ENCODE measurements at regions not wholly inside any gene's neighbourhood (a gene's known extent, or its start where the extent isn't known, plus 50 kb on each side); places are given as distances from the start of the nearest gene placed in this dataset.

DNA sequence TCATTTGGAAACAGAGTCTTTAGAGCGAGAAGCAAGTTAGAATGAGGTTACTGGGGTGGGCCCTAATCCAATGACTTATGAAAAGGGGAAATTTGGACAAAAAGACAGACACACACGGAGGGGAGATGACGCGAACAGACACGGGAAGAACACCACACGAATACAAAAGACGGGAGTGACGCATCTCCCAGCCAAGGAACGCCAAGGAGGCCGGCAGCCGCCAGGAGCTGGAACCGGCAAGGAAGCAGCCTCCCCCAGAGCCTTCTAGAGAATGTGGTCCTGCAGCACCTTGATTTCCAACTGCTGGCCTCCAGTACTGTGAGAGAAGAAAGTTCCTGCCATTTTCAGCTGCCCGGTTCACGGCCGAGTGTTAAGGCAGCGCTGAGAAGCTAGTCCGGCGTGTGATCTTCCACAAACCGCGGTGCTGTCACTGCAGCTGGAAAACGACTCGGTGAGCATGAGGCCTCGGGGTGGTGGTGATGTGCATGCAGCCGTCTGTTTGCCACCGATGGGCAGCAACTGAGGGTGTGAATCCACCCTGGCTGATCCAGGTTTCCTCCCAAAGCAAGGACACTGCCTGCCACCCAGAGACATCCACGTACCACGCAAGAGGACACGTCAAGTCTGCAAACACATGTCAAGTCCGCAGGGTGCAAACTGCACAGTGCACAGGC is 124.5 kb downstream of the NCOR2 start:
- TF ChIP-seq ZFX (IDR thresholded peaks at IDR 0.05): no peak
- TF ChIP-seq, protein P1, sequence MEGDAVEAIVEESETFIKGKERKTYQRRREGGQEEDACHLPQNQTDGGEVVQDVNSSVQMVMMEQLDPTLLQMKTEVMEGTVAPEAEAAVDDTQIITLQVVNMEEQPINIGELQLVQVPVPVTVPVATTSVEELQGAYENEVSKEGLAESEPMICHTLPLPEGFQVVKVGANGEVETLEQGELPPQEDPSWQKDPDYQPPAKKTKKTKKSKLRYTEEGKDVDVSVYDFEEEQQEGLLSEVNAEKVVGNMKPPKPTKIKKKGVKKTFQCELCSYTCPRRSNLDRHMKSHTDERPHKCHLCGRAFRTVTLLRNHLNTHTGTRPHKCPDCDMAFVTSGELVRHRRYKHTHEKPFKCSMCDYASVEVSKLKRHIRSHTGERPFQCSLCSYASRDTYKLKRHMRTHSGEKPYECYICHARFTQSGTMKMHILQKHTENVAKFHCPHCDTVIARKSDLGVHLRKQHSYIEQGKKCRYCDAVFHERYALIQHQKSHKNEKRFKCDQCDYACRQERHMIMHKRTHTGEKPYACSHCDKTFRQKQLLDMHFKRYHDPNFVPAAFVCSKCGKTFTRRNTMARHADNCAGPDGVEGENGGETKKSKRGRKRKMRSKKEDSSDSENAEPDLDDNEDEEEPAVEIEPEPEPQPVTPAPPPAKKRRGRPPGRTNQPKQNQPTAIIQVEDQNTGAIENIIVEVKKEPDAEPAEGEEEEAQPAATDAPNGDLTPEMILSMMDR (conservative IDR thresholded peaks at IDR 0.05): no peak
- no peak overlapping the region for H3K27ac ChIP-seq

DNA sequence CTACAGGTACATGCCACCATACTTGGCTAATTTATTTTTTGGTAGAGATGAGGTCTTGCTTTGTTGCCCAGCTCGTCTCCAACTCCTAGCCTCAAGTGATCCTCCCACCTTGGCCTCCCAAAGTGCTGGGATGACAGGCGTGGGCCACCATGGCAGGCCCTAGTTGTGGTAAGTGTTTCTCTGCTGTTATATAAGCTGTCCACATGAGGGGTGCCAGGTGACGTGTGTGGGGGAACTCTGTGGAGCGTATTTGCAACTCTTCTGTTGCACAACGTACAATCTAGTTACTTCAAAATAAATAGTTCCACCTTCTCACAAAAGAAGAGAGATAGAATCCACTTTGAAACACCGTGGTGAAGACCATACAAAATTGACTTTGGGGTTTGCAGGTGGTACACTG is 125.1 kb downstream of the NCOR2 start:
- TF ChIP-seq ZFX (IDR thresholded peaks at IDR 0.05): no peak
- TF ChIP-seq, protein P1 (conservative IDR thresholded peaks at IDR 0.05): no peak
- no peak overlapping the region for H3K27ac ChIP-seq

DNA sequence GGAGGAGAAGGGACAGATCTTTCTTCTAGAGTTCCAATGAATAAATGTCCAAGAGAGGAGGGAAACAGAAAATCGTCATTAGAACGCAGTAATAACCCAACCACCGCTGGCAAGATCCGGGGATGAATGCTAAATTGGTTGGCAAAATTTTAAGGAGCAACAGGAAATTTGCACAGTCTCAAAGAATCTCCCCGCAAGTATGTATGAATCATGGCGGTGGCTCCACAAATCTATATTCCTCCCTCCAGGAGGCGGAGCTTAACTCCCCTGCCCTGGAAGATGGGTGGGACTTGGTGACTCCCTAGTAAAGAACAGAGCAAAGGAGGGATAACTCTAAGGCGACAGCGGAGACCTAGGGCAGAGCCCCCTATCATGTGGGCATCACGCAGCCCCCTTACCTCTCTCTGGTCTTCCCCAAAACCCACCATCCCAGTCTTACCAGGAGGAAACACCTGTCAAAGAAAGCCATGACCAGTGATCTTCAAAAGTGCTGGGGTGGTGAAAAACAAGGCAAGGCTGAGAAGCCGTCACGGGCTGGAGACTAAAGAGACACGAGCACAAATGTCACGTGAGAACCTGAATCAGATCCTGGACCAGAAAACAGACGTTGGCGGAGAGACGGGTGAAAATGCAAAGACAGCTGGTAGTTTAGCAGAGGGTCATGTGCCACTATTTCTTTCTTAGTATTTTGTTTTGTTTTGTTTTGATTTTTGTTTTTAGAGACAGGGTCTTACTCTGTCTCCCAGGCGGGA is 125.8 kb downstream of the NCOR2 start:
- H3K27ac ChIP-seq: no peak overlapping the region

DNA sequence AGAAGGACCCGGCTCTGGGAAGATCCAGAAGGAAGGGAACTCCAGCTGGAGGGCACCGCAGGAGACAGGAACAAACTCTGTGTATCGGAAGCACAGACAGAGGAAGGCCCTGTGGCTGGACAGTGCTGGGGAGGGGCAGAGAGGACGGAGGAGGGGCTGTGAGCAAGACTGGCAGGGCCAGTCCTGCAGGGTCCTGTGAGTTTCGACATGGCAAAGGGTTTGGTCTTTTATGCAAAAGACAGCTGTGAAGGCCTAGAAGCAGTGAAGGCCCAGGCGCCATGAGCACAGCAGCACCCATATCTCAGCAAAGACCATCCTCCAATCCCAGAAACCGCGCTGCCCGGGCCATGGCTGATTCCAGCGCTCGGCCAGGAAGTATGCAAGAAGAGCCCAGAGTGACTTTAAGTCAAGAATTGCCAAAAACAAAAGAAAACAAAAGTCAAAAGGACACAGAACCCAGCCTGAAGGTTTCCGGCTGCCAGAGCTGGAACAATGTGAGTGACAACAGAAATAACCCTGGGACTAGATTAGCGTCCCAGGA is 126.5 kb downstream of the NCOR2 start:
- no peak overlapping the region for H3K27ac ChIP-seq

More for the DNA sequence above, 125.8 kb downstream of the NCOR2 start:
- TF ChIP-seq, protein P1 (conservative IDR thresholded peaks at IDR 0.05): no peak
- no peak for TF ChIP-seq ZFX (IDR thresholded peaks at IDR 0.05)

DNA sequence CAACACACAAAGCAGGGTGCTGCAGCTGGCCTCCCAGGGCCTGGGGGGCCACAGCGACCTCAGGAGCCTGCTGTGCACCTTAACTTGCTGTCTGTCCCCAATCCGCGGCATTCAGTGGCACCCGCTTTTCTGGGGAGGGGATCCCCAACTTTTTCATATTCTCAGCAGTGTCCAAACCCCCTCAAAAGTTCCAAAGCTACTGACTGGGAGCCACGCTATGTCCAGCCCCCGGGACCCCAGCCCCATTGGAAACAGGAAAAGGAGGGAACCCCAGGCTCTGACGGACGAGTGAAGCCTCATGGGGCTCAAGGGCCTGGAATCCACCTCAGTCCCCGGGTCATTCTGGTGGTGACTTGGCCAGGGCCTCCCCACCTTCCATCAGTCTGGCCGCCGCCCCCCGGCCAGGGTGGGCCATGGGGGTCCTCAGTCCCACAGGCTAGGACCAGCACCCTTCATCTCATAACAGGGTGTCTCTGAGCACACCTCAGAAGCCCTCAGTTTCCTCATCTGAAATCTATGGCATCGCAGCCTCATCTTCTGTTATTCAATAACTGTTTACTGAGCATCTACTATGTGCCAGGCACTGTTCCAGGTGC is 127.3 kb downstream of the NCOR2 start:
- TF ChIP-seq, protein P1 (conservative IDR thresholded peaks at IDR 0.05): no peak
- no peak overlapping the region for H3K27ac ChIP-seq

More for the DNA sequence above, 126.5 kb downstream of the NCOR2 start:
- TF ChIP-seq ZFX (IDR thresholded peaks at IDR 0.05): no peak
- TF ChIP-seq, protein P1 (conservative IDR thresholded peaks at IDR 0.05): no peak

DNA sequence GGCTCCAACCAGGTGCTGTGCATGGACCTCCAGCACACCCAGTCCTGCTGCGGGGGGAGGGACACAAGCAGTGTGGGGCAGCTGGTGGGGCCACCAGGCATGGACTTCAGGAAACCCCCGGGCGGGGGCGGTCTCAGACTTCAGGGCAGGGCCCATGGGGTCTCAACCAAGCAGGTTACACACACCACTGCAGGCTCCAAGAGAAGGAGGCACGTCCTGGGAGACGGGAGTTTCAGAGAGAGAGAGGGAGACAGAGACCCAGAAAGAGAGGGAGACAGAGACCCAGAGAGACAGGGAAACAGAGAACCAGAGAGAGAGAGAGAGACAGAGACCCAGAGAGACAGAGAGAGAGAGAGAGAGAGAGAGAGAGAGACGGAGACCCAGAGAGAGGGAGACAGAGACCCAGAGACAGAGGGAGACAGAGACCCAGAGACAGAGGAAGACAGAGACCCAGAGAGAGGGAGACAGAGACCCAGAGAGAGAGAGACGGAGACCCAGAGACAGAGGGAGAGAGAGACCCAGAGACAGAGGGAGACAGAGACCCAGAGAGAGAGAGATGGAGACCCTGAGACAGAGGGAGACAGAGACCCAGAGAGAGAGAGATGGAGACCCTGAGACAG is 128.9 kb downstream of the NCOR2 start:
- no peak overlapping the region for H3K27ac ChIP-seq
- TF ChIP-seq, protein P1 (conservative IDR thresholded peaks at IDR 0.05): no peak
- TF ChIP-seq ZFX (IDR thresholded peaks at IDR 0.05): no peak

Measured in C4-2B (cell line).